ENCODE measurements at regions not wholly inside any gene's neighbourhood (a gene's known extent, or its start where the extent isn't known, plus 50 kb on each side); places are given as distances from the start of the nearest gene placed in this dataset.
A peak's percentile ranks its signal among the peaks of the same experiment; 100 is the strongest.
"Not testable (repeated sequence)": the region's sequence is repeated elsewhere in the genome, so short reads cannot be mapped to it uniquely, and the experiment has no call there.

GRCh38 chr17:54372069-54372749, 528.4 kb upstream of the TOM1L1 start:
- DNase-seq, result no peak

- no peak for DNase-seq
Observed at GRCh38 chr17:54373970-54374369, 526.7 kb upstream of the TOM1L1 start.

DNA sequence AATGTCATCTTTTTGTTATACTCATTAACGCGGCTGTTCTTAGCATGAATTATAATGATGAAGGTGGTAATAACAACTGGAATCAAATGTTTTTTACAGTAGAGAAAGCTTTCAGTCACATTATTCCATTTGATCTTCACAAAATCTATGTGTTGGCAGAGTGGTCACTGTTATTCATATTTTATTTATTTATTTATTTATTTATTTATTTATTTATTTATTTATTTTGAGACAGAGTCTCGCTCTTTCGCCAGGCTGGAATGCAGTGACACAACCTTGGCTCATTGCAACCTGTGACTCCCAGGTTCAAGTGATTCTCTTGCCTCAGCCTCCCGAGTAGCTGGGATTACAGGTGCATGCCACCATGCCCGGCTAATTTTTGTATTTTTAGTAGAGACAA, 524.2 kb upstream of the TOM1L1 start:
- DNase-seq, result not testable (repeated sequence)

DNA sequence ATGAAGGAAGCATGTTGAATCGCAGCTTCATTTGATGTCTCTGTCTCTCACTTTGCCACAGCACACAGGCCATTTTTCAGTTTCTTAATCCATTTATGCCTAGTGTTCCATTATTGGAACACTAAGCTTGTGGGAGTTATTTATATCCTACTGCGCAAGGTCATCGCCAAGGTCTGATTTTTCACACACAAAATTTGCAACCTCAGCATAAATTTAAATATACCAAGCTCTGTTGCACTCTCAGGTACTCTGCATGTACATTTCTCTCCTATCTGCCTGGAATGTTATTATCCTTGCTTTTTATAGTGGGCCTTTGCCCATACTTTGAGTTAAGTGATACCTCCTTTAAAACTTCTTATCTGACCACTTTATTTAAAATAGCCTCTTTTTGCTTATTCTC, 519.2 kb upstream of the TOM1L1 start:
- no peak for DNase-seq

DNA sequence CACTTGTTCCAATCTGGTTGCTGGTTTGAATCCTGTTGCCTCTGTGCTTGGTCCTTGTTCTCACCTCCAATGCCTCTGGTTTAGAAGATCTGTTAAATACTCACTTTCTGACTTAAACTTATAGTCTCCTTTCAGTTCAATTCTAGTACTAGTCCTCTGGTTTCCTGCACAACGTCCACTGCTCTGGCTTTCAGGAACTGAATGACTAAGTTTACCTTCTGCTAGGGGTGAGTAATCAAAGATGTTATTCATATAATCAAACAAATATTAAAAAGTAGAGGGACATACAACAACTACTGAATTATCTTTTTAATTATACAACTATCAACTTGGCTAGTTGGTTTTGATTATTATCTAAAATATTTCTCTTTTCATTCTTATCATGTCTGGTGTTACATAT, 496.4 kb upstream of the TOM1L1 start:
- no peak for DNase-seq

DNA sequence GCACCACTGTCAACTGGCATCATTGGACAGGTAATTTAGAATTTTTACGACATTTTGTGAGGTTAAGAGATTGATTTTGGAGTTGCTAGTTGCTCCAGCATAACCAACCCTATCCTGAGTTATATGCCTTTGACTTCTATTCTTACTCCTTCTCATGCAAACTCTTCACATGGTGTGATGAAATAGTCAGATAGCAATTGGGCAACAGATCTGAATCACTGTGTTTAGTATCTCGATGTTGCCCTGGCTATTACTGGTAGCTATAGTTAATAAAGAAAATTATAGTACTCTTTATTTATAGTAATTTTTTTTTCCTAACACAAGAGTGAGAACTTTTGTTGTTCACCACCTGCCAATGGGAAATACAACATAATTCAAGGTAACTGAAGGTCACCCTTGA, 494.8 kb upstream of the TOM1L1 start:
- no peak for DNase-seq

DNA sequence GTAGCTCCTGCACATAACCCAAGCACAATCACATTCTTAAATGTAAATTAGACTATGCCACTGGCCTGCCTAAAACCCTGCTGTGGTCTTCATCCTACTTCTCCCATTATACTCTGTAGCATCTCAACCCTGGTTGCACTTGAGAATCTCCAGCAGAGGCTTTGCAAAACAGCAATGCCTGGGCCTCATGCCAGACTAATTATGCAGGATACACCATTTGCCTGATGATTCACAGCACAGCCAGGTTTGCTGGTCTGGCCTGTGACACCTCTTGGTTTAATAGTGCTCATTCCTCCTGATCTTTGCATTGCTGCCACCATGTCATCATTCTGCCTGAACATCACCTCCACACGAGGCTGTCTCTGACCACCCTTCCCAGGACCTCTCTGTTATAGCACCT, 491.9 kb upstream of the TOM1L1 start:
- no peak for DNase-seq

- no peak for DNase-seq
Observed at GRCh38 chr17:54418467-54418866, 482.2 kb upstream of the TOM1L1 start.

GRCh38 chr17:54425671-54426070, 475.0 kb upstream of the TOM1L1 start:
- DNase-seq, result no peak

GRCh38 chr17:54426296-54426886, 474.3 kb upstream of the TOM1L1 start:
- DNase-seq, result peak; percentile 37

GRCh38 chr17:54435966-54436365, 464.7 kb upstream of the TOM1L1 start:
- DNase-seq, result no peak

DNA sequence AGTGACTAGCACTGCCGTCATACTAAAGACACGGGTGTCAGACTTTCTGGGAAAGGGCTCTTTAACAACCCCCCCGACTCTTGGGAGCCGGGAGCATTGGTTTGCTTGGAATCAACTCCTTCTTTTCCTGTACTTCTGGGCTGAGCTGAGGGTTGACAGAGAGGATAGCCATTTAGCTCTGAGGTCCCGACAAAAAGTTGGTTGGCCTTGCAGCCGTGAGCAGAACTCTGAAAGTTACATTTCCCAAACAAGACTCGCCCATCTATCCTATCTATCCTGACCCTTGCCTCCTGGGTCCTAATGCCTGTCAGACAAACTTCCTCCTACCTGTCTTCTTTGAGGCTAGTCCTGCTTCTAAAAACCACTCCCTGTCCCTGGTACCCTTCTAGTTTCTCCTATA, 460.8 kb upstream of the TOM1L1 start:
- no peak for DNase-seq

- DNase-seq, result no peak
Observed at GRCh38 chr17:54451051-54451450, 449.6 kb upstream of the TOM1L1 start.

DNA sequence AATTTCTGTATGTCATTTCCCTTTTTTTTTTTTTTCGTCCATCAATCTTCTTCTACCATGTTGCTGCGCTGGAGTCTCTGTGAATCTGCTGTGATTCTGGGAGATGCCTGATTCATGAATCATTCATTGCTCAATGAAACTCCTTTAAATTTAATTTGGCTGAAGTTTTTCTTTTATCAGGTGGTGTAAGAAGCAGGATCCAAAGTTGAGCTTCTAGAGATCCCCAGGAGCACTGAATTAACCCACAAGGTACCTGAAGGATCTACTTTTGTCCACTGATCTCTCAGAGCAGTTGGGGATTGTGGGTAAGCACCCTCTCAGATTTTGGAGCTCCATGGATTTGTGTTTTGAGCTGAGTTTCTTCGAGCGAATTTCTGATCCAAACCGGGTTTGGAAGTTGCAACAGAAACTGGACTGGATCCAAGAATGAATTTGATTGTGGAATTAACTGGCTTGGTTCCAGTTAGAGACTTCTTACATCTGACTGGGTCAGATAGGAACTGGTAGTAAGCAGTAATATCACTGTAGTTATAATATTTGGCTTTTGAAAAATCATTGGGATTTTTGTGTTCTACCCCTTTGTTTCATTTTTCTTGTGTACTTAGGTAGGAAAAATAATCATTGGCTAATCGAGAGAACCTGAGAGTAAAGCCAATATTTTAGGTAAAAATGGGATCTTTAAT, 447.8 kb upstream of the TOM1L1 start:
- no peak for DNase-seq

DNA sequence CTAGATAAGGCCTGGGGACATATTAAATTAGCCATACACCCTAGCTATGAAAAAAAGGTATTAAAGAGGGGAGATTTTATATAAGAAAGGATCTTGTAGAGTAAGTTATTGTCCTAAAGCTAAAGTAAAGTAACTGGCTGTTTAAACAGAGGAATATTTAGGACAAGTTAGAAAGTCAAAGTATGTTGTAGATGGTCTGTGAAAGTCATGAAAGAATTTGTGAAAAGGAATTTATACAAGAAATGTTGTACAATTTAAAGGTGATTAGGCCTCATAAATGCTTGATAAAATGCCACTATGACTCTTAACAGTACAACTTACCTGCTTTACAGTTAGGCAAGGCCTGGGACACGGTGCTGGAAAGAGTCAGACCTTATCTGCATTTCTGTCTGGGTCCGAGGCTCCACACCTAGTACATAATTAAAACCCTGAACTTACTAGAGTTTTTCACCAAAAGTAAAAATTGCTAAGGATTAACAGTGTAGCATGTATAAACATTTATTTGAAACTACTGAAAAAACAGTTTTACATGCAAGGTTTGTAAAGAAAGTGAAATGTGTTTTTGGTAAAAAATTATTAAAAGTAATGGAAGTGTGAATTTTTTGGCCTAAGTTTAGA, 445.3 kb upstream of the TOM1L1 start:
- DNase-seq, result no peak

DNA sequence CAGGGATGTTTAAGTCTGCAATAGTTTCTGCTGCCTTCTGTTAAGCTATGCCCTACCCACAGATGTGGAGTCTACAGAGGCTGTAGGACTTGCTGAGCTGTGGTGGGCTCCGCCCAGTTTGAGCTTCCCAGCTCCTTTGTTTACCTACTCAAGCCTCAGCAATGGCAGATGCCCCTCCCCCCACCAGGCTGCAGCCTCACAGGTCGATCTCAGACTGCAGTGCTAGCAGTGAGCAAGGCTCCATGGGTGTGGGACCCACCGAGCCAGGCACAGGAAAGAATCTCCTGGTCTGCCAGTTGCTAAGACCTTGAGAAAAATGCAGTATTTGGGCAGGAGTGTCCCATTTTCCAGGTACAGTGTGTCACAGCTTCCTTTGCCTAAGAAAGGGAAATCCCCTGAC, 435.2 kb upstream of the TOM1L1 start:
- not testable (repeated sequence) for DNase-seq

GRCh38 chr17:54466875-54467274, 433.8 kb upstream of the TOM1L1 start:
- DNase-seq, result no peak

DNA sequence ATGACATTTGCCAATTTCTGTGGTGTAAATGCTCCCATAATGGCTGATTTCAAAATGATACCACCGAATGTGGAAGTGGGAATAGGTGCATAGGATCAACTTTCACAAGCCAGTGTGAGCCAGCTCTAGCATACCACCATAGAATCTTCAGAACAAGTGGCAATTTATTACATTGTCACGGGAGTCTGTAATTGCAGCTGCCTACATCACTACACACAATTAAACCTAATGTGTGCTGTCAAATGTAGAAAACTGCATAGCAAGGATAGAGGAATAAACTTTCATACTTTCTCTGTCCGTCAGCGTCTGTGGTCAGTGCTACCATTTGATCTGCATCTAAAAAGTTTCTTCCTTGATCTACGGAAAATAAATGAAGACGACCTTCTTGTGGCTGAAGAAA, 417.8 kb upstream of the TOM1L1 start:
- no peak for DNase-seq

DNA sequence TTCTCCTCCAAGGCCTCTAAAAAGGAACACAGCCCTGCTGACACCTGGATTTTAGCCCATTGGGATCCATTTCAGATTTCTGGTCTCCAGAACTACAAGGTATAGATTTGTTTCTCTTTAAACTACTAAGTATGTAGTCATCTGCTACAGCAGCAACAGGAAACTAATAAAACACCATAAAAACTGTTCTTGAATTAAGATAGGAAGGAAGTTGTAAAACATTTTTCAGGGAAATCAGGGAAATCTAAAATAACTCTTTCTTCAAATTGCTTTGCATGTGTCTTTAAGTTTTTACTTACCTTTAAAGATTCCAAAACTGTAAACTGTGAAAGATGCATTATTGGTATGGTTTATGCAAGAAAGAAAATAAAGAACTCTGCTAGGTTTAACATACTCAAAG, 407.0 kb upstream of the TOM1L1 start:
- no peak for DNase-seq

- DNase-seq, result no peak
Observed at GRCh38 chr17:54494721-54495715, 405.6 kb upstream of the TOM1L1 start.

DNA sequence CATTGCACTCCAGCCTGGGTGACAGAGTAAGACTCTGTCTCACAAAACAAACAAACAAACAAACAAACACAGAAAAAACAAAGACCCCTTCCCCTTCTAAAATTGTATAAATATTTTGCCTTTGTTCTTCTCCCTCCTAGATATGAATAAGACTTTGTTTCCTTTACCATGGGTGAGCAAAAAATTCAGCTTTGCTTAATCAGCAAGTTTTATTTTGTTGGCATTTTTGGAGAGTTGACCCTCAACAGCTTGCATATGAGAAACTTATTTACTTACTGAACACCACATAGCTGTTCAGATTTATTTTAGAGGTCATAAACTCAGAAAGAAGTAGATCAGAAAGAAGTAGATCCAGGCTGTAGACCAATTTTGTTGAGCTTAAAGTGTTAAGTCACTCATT, 395.2 kb upstream of the TOM1L1 start:
- DNase-seq, result no peak

DNA sequence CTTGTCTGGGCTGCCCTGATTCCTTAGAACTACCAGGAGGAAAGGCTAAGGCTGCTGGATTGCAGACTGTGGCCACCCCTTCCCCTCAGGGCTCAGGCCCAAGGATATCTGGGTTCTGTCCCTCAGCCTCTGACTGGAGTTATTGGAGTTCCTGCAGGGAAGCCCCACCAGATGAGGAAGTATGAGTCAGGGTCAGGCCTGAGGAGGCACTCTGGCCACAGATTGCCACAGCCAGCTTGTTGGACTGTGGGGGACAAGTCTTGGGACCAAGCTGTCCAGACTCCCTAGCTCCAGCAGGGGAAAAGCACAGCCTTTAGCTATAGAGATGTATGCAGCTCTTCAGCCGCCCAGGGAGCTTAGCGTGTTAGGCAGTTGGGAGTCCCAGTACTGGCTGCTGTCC, 381.9 kb upstream of the TOM1L1 start:
- no peak for DNase-seq

DNA sequence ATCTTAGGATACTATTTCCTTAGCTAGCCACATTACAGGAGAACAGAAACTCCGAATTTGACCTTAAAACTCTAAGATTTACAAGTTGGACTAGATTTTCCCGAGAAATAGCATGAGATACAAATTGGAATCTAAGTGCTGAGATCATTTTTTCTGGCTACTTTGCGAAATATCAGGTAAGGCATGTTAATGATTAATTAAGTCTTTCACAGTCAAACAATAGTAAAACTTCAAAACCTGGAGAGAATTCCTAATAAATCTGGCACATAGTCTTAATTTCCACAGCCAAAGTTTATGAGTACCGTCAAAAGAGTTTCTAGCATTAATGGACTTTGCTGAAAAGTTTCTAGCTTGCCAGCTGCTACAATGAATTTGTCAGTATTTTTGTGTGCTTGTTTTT, 379.5 kb upstream of the TOM1L1 start:
- DNase-seq, result no peak
